ENCODE measurements at regions not wholly inside any gene's neighbourhood (a gene's known extent, or its start where the extent isn't known, plus 50 kb on each side); places are given as distances from the start of the nearest gene placed in this dataset.

- Histone ChIP-seq H2BK5ac (ENCODE audit: low read depth, low read length, poor library complexity) (peak overlapping the region; percentile 98), H3K79me1 (ENCODE audit: low read length) (peaks cover 45% of the 10 kb centered on the region), H3K23ac (ENCODE audit: low read length) (no peak overlapping the region), H2BK120ac (ENCODE audit: insufficient read depth, low read length, poor library complexity) (peak overlapping the region; percentile 99), H3K4ac (ENCODE audit: low read depth, low read length) (peak overlapping the region; percentile 85), H3K79me2 (ENCODE audit: control insufficient read depth, insufficient read depth, low read length, poor library complexity) (peaks cover 4% of the 10 kb centered on the region), H3K4me2 (ENCODE audit: low read length) (no peak overlapping the region), H3K9me3 (ENCODE audit: insufficient read depth, low read depth, low read length) (no peaks in the 10 kb centered on the region), H2BK12ac (ENCODE audit: low read length) (peak overlapping the region; percentile 97), H3K27ac (ENCODE audit: low read depth, low read length) (peak overlapping the region; percentile 97), H3K4me3 (ENCODE audit: low read depth, low read length) (no peak overlapping the region), H2AFZ (ENCODE audit: insufficient read depth, low read length, poor library complexity) (peak overlapping the region; percentile 64), H3K14ac (ENCODE audit: low read length) (peak overlapping the region; percentile 96), H2AK5ac (ENCODE audit: low read length) (peak overlapping the region; percentile 89), H3K18ac (ENCODE audit: low read length) (peak overlapping the region; percentile 91), H4K8ac (ENCODE audit: low read depth, low read length) (peak overlapping the region; percentile 81), H3K27me3 (ENCODE audit: insufficient read depth, low read length) (no peaks in the 10 kb centered on the region), H3K4me1 (ENCODE audit: control insufficient read depth in 1 of 2, insufficient read depth in 2 of 2, low read length in 2 of 2) (peaks cover 19 to 30% of the 10 kb centered on the region in 2 experiments), H4K91ac (ENCODE audit: low read depth, low read length) (peak overlapping the region; percentile 98), H3K9ac (ENCODE audit: low read length) (no peak overlapping the region), H3K36me3 (ENCODE audit: control insufficient read depth in 1 of 2, insufficient read depth in 2 of 2, low read length in 2 of 2) (no peaks in the 10 kb centered on the region), H4K12ac (ENCODE audit: low read depth, low read length) (no peak overlapping the region)
- peak; percentile 19 to 42 for DNase-seq
- no CpG with 5 or more reads among the region's 7 CpGs for WGBS (ENCODE audit: extremely low coverage, insufficient coverage, insufficient read length)
These were observed 472.0 kb upstream of the TBX3 start for GRCh38 chr12:115155665-115156645.

GRCh38 chr12:115149685-115150378, 465.9 kb upstream of the TBX3 start:
- H3K14ac ChIP-seq (ENCODE audit: low read length) = no peak overlapping the region

GRCh38 chr12:115149279-115149678, 465.3 kb upstream of the TBX3 start:
- peaks cover 10 to 17% of the 10 kb centered on the region in 2 experiments for H3K4me1 ChIP-seq (ENCODE audit: control insufficient read depth in 1 of 2, insufficient read depth in 2 of 2, low read length in 2 of 2)
- no peak overlapping the region for H4K91ac ChIP-seq (ENCODE audit: low read depth, low read length)
- no peak for DNase-seq
- no peak overlapping the region for H2BK120ac ChIP-seq (ENCODE audit: insufficient read depth, low read length, poor library complexity)
- no peaks in the 10 kb centered on the region for H3K9me3 ChIP-seq (ENCODE audit: insufficient read depth, low read depth, low read length)
- WGBS (ENCODE audit: extremely low coverage, insufficient coverage, insufficient read length) = no CpG with 5 or more reads among the region's 2 CpGs
- no peaks in the 10 kb centered on the region for H3K79me2 ChIP-seq (ENCODE audit: control insufficient read depth, insufficient read depth, low read length, poor library complexity)
- H3K4ac ChIP-seq (ENCODE audit: low read depth, low read length) = no peak overlapping the region
- no peak overlapping the region for H3K23ac ChIP-seq (ENCODE audit: low read length)
- peaks cover 20% of the 10 kb centered on the region for H3K79me1 ChIP-seq (ENCODE audit: low read length)
- H2AK5ac ChIP-seq (ENCODE audit: low read length) = no peak overlapping the region
- no peak overlapping the region for H3K4me3 ChIP-seq (ENCODE audit: low read depth, low read length)
- no peak overlapping the region for H3K14ac ChIP-seq (ENCODE audit: low read length)
- no peak overlapping the region for H4K8ac ChIP-seq (ENCODE audit: low read depth, low read length)
- H3K18ac ChIP-seq (ENCODE audit: low read length) = no peak overlapping the region
- H2BK5ac ChIP-seq (ENCODE audit: low read depth, low read length, poor library complexity) = no peak overlapping the region
- no peak overlapping the region for H4K12ac ChIP-seq (ENCODE audit: low read depth, low read length)
- H3K27me3 ChIP-seq (ENCODE audit: insufficient read depth, low read length) = no peaks in the 10 kb centered on the region
- no peak overlapping the region for H3K4me2 ChIP-seq (ENCODE audit: low read length)
- no peaks in the 10 kb centered on the region for H3K36me3 ChIP-seq (ENCODE audit: control insufficient read depth in 1 of 2, insufficient read depth in 2 of 2, low read length in 2 of 2)
- no peak overlapping the region for H3K9ac ChIP-seq (ENCODE audit: low read length)
- H2AFZ ChIP-seq (ENCODE audit: insufficient read depth, low read length, poor library complexity) = no peak overlapping the region
- no peak overlapping the region for H3K27ac ChIP-seq (ENCODE audit: low read depth, low read length)
- H2BK12ac ChIP-seq (ENCODE audit: low read length) = no peak overlapping the region

More at GRCh38 chr12:115149685-115150378, 465.9 kb upstream of the TBX3 start:
- H3K4me1 ChIP-seq (ENCODE audit: control insufficient read depth in 1 of 2, insufficient read depth in 2 of 2, low read length in 2 of 2) = peaks cover 10 to 17% of the 10 kb centered on the region in 2 experiments
- H3K9me3 ChIP-seq (ENCODE audit: insufficient read depth, low read depth, low read length) = no peaks in the 10 kb centered on the region
- no peak overlapping the region for H3K18ac ChIP-seq (ENCODE audit: low read length)
- no peak overlapping the region for H2AFZ ChIP-seq (ENCODE audit: insufficient read depth, low read length, poor library complexity)
- H3K23ac ChIP-seq (ENCODE audit: low read length) = no peak overlapping the region
- no peaks in the 10 kb centered on the region for H3K27me3 ChIP-seq (ENCODE audit: insufficient read depth, low read length)
- H3K9ac ChIP-seq (ENCODE audit: low read length) = no peak overlapping the region
- H4K91ac ChIP-seq (ENCODE audit: low read depth, low read length) = no peak overlapping the region
- H2BK5ac ChIP-seq (ENCODE audit: low read depth, low read length, poor library complexity) = no peak overlapping the region
- H3K27ac ChIP-seq (ENCODE audit: low read depth, low read length) = no peak overlapping the region
- WGBS (ENCODE audit: extremely low coverage, insufficient coverage, insufficient read length) = no CpG with 5 or more reads among the region's 7 CpGs
- DNase-seq = no peak
- no peak overlapping the region for H3K4ac ChIP-seq (ENCODE audit: low read depth, low read length)
- no peak overlapping the region for H4K12ac ChIP-seq (ENCODE audit: low read depth, low read length)
- H3K4me2 ChIP-seq (ENCODE audit: low read length) = no peak overlapping the region
- no peaks in the 10 kb centered on the region for H3K36me3 ChIP-seq (ENCODE audit: control insufficient read depth in 1 of 2, insufficient read depth in 2 of 2, low read length in 2 of 2)
- peaks cover 22% of the 10 kb centered on the region for H3K79me1 ChIP-seq (ENCODE audit: low read length)
- H2BK12ac ChIP-seq (ENCODE audit: low read length) = peak overlapping the region; percentile 46
- peak overlapping the region; percentile 14 for H2BK120ac ChIP-seq (ENCODE audit: insufficient read depth, low read length, poor library complexity)
- no peaks in the 10 kb centered on the region for H3K79me2 ChIP-seq (ENCODE audit: control insufficient read depth, insufficient read depth, low read length, poor library complexity)
- H3K4me3 ChIP-seq (ENCODE audit: low read depth, low read length) = no peak overlapping the region
- no peak overlapping the region for H4K8ac ChIP-seq (ENCODE audit: low read depth, low read length)
- H2AK5ac ChIP-seq (ENCODE audit: low read length) = no peak overlapping the region

- Histone ChIP-seq H3K4me2 (ENCODE audit: low read length) (no peak overlapping the region), H2AK5ac (ENCODE audit: low read length) (no peak overlapping the region), H3K4me1 (ENCODE audit: control insufficient read depth in 1 of 2, insufficient read depth in 2 of 2, low read length in 2 of 2) (peaks cover 7 to 14% of the 10 kb centered on the region in 2 experiments), H3K79me2 (ENCODE audit: control insufficient read depth, insufficient read depth, low read length, poor library complexity) (no peaks in the 10 kb centered on the region), H3K14ac (ENCODE audit: low read length) (no peak overlapping the region), H3K27me3 (ENCODE audit: insufficient read depth, low read length) (no peaks in the 10 kb centered on the region), H3K23ac (ENCODE audit: low read length) (no peak overlapping the region), H3K27ac (ENCODE audit: low read depth, low read length) (no peak overlapping the region), H4K8ac (ENCODE audit: low read depth, low read length) (no peak overlapping the region), H3K9me3 (ENCODE audit: insufficient read depth, low read depth, low read length) (no peaks in the 10 kb centered on the region), H4K91ac (ENCODE audit: low read depth, low read length) (no peak overlapping the region), H2BK5ac (ENCODE audit: low read depth, low read length, poor library complexity) (no peak overlapping the region), H3K18ac (ENCODE audit: low read length) (no peak overlapping the region), H3K79me1 (ENCODE audit: low read length) (peaks cover 13% of the 10 kb centered on the region), H4K12ac (ENCODE audit: low read depth, low read length) (no peak overlapping the region), H3K4ac (ENCODE audit: low read depth, low read length) (no peak overlapping the region), H3K36me3 (ENCODE audit: control insufficient read depth in 1 of 2, insufficient read depth in 2 of 2, low read length in 2 of 2) (no peaks in the 10 kb centered on the region), H2BK120ac (ENCODE audit: insufficient read depth, low read length, poor library complexity) (peak overlapping the region; percentile 28), H3K4me3 (ENCODE audit: low read depth, low read length) (no peak overlapping the region), H2BK12ac (ENCODE audit: low read length) (peak overlapping the region; percentile 82), H2AFZ (ENCODE audit: insufficient read depth, low read length, poor library complexity) (no peak overlapping the region), H3K9ac (ENCODE audit: low read length) (no peak overlapping the region)
- no peak for DNase-seq
- WGBS (ENCODE audit: extremely low coverage, insufficient coverage, insufficient read length) = no CpG with 5 or more reads among the region's 2 CpGs
These were observed 463.9 kb upstream of the TBX3 start for GRCh38 chr12:115147916-115148315.

Measured in trophoblast cell (in vitro differentiated cells and primary cell).